Activated naive CD4-positive, alpha-beta T cell treated with anti-CD3 and anti-CD28 coated beads for 36 hours (primary cell): ENCODE measurements at regions not wholly inside any gene's neighbourhood (a gene's known extent, or its start where the extent isn't known, plus 50 kb on each side); places are given as distances from the start of the nearest gene placed in this dataset.
"Not testable (repeated sequence)": the region's sequence is repeated elsewhere in the genome, so short reads cannot be mapped to it uniquely, and the experiment has no call there.

Source experiments
- CTCF ChIA-PET: fragments of 350-600 bp; sonication (Branson Sonifier 250); formaldehyde crosslinking; loops from one replicate; lab custom pipeline; 2021; ENCODE audit warnings: antibody characterized with exemption; lab: Charles Lee
- DNase-seq: peaks from one replicate; pipeline ENCODE4 v3.0.0-alpha.2; 2020
- H3K27ac Mint-ChIP-seq: one replicate; pipeline ENCODE4 v1.8.0; 2021; ENCODE audit warnings: mild to moderate bottlenecking, mixed read lengths
- H3K27me3 Mint-ChIP-seq: one replicate; pipeline ENCODE4 v1.8.0; 2021; ENCODE audit warnings: low read depth, mixed read lengths
- H3K36me3 Mint-ChIP-seq: one replicate; pipeline ENCODE4 v1.8.0; 2021; ENCODE audit warnings: low read depth, mixed read lengths
- H3K4me1 Mint-ChIP-seq: one replicate; pipeline ENCODE4 v1.8.0; 2021; ENCODE audit warnings: low read depth, mixed read lengths
- H3K4me3 Mint-ChIP-seq: one replicate; pipeline ENCODE4 v1.8.0; 2021; ENCODE audit warnings: mild to moderate bottlenecking, moderate library complexity, mixed read lengths
- H3K9me3 Mint-ChIP-seq: one replicate; pipeline ENCODE4 v1.8.0; 2021; ENCODE audit warnings: mixed read lengths
- intact Hi-C: fragments of 100-400 bp; cut with micrococcal nuclease; formaldehyde crosslinking; loops from one replicate; pipeline ENCODE4 v1.15.1; 2023

DNA sequence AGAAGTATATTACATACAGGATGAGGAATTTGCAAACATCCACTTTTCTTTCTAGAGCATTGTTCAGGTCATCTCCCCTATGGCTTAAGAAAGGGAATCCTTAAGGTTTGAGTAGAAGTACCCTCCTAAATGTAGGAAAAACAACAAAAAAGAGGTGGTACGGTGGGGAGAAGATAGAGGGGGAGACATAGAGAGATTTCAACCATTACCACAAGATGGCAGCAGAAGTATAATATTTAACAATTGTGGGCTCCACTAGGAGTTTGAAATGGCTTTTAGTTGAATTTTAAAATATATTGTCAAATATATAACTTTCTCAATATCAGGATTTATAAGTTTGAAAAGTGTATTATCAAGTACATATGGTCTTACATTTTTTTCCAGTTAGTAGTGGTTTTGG, 72.7 kb upstream of the PRKG1 start:
- Mint-ChIP-seq H3K9me3 (no peaks in the 10 kb centered on the region), H3K4me3 (no peak overlapping the region), H3K36me3 (no peaks in the 10 kb centered on the region), H3K27me3 (peaks cover 4% of the 10 kb centered on the region), H3K27ac (no peak overlapping the region), H3K4me1 (no peaks in the 10 kb centered on the region)
- DNase-seq = no peak
- intact Hi-C loops = loop anchor here (2.0 to 10.0 kb wide), 3 partner anchors 73 to 421 kb away; partner anchors contain the start of gene PRKG1
- CTCF ChIA-PET = interaction anchor here (0.7 to 0.8 kb wide), 2 partner anchors 773 to 987 kb away, joined by 3 read pairs; no protein-coding TSS in a partner anchor

DNA sequence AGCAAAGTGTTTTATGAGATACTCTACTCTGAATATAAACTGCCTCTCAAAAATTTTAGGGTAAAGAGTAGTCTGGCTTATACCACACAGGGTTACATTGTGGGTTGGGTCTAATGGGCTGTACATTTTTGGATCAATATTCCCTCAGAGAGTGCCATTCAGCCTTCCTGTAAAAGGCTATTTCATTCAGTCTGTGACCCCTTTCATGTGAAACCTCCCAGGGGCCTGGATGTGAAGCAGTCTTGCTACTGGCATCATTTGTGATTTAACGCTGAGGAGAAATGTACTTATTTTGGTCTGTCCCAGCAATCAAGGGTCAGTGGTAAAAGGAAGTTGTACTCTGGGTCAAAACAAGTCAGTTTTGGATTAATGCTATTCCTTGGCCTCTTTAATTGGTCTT, 71.8 kb upstream of the PRKG1 start:
- Mint-ChIP-seq H3K27ac (no peak overlapping the region), H3K4me1 (no peaks in the 10 kb centered on the region), H3K27me3 (peaks cover 2% of the 10 kb centered on the region), H3K4me3 (no peak overlapping the region), H3K9me3 (no peaks in the 10 kb centered on the region), H3K36me3 (no peaks in the 10 kb centered on the region)
- CTCF ChIA-PET = interaction anchor here (0.8 kb wide), 1 partner anchor 986 kb away, joined by 3 read pairs; no protein-coding TSS in a partner anchor
- intact Hi-C loops = loop anchor here (1.0 to 10.0 kb wide), 3 partner anchors 72 to 1213 kb away; partner anchors contain the start of gene PRKG1
- DNase-seq = no peak

DNA sequence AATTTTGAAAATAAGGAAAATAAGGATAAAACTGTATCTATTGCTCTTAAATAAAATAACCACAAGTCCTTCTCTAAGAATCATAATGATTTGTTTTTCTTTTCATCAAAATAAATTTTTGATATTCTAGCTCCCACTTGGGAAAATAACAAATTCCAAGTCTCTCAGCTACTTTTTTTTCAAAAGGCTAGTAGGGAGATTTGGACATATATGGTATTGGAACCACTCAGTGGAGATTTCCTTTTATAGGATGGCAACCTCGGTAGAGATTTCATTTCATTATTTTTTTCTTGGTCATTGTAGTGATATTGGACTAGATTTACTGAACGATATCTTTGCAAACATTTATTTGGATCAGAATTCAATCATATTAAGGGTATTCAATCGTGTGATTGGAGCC, 69.5 kb upstream of the PRKG1 start:
- no peak overlapping the region for H3K27ac Mint-ChIP-seq
- CTCF ChIA-PET = interaction anchor here (0.7 to 2.2 kb wide), 3 partner anchors 76 to 1212 kb away, joined by 3 to 7 read pairs (median 3); no protein-coding TSS in a partner anchor
- no peak overlapping the region for H3K4me3 Mint-ChIP-seq
- H3K36me3 Mint-ChIP-seq = no peaks in the 10 kb centered on the region
- no peak for DNase-seq
- intact Hi-C loops = loop anchor here (10.0 kb wide), 2 partner anchors 70 to 380 kb away; partner anchors contain the start of gene PRKG1
- no peaks in the 10 kb centered on the region for H3K9me3 Mint-ChIP-seq
- peaks cover 2% of the 10 kb centered on the region for H3K27me3 Mint-ChIP-seq
- H3K4me1 Mint-ChIP-seq = no peaks in the 10 kb centered on the region

DNA sequence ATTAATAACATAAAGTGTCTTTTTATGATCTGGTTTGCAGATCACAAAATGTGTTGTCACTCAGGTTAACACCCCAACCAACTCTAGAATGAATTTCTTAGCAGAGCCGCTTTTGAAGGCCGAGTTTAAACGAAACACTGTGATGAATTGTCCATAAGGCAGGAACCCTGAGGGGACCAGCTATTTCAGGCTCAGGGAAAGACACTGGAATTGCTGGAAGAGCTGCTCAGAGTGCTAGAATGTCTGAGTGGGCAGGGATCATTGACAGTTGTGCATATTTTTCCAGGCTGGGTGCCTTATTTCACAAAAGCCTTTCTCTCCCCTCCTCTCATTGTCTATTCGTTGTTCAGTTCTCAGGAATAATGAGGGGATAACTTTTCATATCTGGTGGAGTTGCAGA, 68.7 kb upstream of the PRKG1 start:
- Mint-ChIP-seq H3K4me3 (no peak overlapping the region), H3K9me3 (no peaks in the 10 kb centered on the region), H3K4me1 (no peaks in the 10 kb centered on the region), H3K27ac (no peak overlapping the region), H3K36me3 (no peaks in the 10 kb centered on the region), H3K27me3 (peaks cover 2% of the 10 kb centered on the region)
- intact Hi-C loops = loop anchor here (10.0 kb wide), 2 partner anchors 69 to 379 kb away; partner anchors contain the start of gene PRKG1
- CTCF ChIA-PET = interaction anchor here (2.2 kb wide), 1 partner anchor 1211 kb away, joined by 7 read pairs; no protein-coding TSS in a partner anchor
- DNase-seq = no peak

DNA sequence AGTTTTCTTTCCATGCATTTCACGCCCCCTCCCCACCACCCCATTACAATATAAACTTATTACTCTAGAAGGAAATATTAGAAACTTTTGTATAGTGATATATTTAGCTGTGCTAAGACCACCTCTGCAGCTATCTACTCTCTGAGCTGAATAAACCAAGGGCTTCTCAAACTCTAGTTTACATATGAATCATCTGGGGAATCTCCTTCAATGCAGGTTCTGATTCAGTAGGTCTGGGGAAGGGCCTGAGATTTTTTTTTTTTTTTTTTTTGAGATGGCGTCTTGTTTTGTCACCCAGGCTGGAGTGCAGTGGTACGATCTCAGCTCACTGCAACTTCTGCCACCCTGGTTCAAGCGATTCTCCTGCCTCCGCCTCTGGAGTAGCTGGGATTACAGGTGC, 67.6 kb upstream of the PRKG1 start:
- no peaks in the 10 kb centered on the region for H3K4me1 Mint-ChIP-seq
- CTCF ChIA-PET = interaction anchor here (0.7 to 2.2 kb wide), 2 partner anchors 1210 to 1574 kb away, joined by 6 to 7 read pairs; no protein-coding TSS in a partner anchor
- H3K9me3 Mint-ChIP-seq = no peaks in the 10 kb centered on the region
- peaks cover 6% of the 10 kb centered on the region for H3K27me3 Mint-ChIP-seq
- no peak overlapping the region for H3K4me3 Mint-ChIP-seq
- H3K36me3 Mint-ChIP-seq = no peaks in the 10 kb centered on the region
- intact Hi-C loops = loop anchor here (10.0 kb wide), 2 partner anchors 68 to 378 kb away; partner anchors contain the start of gene PRKG1
- DNase-seq = no peak
- no peak overlapping the region for H3K27ac Mint-ChIP-seq

DNA sequence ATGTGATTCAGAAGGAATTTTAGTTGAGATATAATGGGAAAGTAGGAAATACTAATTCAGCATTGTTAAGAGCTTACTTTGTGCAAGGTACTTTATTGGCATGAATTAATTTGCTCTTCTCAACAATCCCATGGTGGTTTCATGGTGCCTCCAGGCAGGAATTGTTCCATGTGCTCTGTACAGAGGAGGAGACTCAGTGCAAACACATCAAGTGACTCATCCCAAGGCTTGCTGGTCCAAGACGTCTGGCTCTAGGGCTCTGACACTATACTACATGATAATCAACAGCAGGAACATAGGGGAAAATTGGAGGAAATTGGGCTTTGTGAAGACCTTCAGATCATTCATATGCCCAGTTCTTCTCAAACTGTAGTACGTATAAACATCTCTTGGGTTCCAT, 66.5 kb upstream of the PRKG1 start:
- no peaks in the 10 kb centered on the region for H3K4me1 Mint-ChIP-seq
- no peaks in the 10 kb centered on the region for H3K9me3 Mint-ChIP-seq
- CTCF ChIA-PET = interaction anchor here (1.1 kb wide), 1 partner anchor 1208 kb away, joined by 3 read pairs; no protein-coding TSS in a partner anchor
- H3K27ac Mint-ChIP-seq = no peak overlapping the region
- no peaks in the 10 kb centered on the region for H3K36me3 Mint-ChIP-seq
- intact Hi-C loops = loop anchor here (10.0 kb wide), 2 partner anchors 67 to 377 kb away; partner anchors contain the start of gene PRKG1
- no peak overlapping the region for H3K4me3 Mint-ChIP-seq
- DNase-seq = no peak
- peaks cover 9% of the 10 kb centered on the region for H3K27me3 Mint-ChIP-seq

DNA sequence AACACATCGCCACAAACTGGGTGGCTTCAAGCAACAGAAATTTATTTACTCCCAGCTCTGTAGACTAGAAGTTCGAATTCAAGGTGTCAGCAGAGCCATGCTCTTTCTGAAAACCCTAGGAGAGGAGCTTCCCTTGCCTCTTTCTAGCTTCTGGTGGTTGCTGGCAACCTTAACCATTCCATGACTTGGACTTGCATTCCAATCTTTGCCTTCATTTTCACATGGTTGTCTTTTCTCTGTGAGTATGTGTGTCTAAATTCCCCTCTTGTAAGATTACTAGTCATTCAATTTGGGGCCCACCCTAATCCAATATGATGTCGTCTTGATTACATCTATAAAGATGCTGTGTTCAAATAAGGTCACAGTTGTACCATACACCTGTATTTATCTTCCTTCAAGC, 65.9 kb upstream of the PRKG1 start:
- no peaks in the 10 kb centered on the region for H3K36me3 Mint-ChIP-seq
- H3K4me3 Mint-ChIP-seq = no peak overlapping the region
- H3K9me3 Mint-ChIP-seq = no peaks in the 10 kb centered on the region
- intact Hi-C loops = loop anchor here (10.0 kb wide), 2 partner anchors 66 to 376 kb away; partner anchors contain the start of gene PRKG1
- H3K4me1 Mint-ChIP-seq = no peaks in the 10 kb centered on the region
- DNase-seq = no peak
- peaks cover 9% of the 10 kb centered on the region for H3K27me3 Mint-ChIP-seq
- CTCF ChIA-PET = interaction anchor here (0.8 to 1.3 kb wide), 3 partner anchors 16 to 1208 kb away, joined by 3 read pairs; no protein-coding TSS in a partner anchor
- no peak overlapping the region for H3K27ac Mint-ChIP-seq

DNA sequence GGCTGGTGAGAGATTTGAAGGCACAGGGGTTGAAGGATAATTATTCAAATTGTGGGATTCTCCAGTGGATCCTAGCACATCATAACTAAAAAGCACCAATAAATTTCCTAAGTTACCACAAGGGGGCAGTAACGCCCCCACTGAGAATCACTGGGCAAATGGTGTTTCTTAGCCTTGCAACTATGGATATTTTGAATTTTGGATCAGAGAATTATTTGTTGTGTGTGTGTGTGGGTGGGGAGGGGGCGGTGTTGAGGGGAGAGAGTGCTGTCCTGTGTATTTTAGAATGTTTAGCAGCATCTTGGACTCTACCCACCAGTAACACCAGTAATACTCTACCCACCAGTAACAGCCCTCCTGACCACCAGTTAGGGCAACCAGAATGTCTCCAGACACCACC, 63.3 kb upstream of the PRKG1 start:
- Mint-ChIP-seq H3K27me3 (peaks cover 9% of the 10 kb centered on the region), H3K4me1 (no peaks in the 10 kb centered on the region)

DNA sequence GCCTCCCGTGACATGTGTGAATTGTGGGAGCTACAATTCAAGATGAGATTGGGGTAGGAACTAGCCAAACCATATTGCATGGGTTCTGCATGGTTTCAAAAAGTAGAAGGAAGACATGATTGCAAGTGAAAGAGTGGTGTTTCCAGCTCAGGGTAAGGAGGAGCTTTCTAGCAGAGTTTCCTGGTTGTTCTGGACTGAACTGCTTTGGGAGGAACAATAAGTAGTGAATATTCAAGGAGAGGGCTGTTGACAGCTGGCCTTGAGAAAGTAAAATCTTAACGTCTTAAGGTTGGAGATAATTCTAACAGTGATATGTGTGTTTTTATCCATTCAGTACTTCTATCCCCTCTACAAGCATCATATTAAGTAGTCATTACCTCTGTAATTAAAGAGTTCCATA, 62.2 kb upstream of the PRKG1 start:
- Mint-ChIP-seq H3K36me3 (no peaks in the 10 kb centered on the region), H3K9me3 (no peaks in the 10 kb centered on the region), H3K4me1 (no peaks in the 10 kb centered on the region), H3K27ac (no peak overlapping the region), H3K27me3 (peaks cover 10% of the 10 kb centered on the region), H3K4me3 (no peak overlapping the region)
- no peak for DNase-seq
- intact Hi-C loops = no loop called here
- CTCF ChIA-PET = no interaction called here

More for the DNA sequence above, 63.3 kb upstream of the PRKG1 start:
- intact Hi-C loops = loop anchor here (1.0 to 2.0 kb wide), 3 partner anchors 948 to 1204 kb away; no protein-coding TSS in a partner anchor
- DNase-seq = peak; percentile 8
- CTCF ChIA-PET = no interaction called here
- Mint-ChIP-seq H3K27ac (no peak overlapping the region), H3K36me3 (no peaks in the 10 kb centered on the region), H3K4me3 (no peak overlapping the region), H3K9me3 (no peaks in the 10 kb centered on the region)

DNA sequence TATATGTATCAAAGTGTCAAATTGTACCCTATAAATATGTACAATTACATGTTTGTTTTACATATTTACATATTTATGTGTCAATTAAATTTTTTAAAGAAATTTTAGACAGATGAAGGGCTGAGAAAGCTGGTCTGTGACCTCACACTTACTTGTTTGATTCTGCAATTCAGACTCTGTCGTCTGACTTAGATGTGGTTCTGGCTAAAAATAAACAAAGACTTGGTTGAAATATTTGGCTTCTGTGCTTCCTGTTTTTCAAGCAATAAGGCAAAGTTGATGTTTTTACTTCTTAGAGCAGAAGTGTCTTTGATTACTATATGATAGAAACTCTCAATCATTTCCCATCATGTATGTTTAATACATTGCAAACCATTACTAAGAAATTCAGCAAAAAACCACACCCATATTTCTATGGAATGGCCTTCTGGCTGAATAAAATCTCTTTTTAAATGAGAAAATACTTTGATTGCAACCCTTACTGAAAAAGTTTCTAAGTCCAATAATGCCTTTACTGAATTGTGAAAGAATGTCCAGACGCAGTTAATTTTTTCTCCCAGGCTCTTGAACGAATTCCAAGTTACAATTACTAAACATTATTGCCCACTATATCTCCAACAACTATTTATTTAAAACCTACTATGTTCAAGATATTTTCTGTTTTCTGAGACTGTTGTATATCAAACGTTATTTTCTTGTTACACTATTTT, 59.5 kb upstream of the PRKG1 start:
- H3K4me1 Mint-ChIP-seq = no peaks in the 10 kb centered on the region
- H3K27ac Mint-ChIP-seq = no peak overlapping the region
- peaks cover 9% of the 10 kb centered on the region for H3K27me3 Mint-ChIP-seq
- intact Hi-C loops = no loop called here
- no peak for DNase-seq
- H3K9me3 Mint-ChIP-seq = no peaks in the 10 kb centered on the region
- no peak overlapping the region for H3K4me3 Mint-ChIP-seq
- CTCF ChIA-PET = interaction anchor here (0.7 kb wide), 1 partner anchor 18 kb away, joined by 3 read pairs; no protein-coding TSS in a partner anchor
- no peaks in the 10 kb centered on the region for H3K36me3 Mint-ChIP-seq

DNA sequence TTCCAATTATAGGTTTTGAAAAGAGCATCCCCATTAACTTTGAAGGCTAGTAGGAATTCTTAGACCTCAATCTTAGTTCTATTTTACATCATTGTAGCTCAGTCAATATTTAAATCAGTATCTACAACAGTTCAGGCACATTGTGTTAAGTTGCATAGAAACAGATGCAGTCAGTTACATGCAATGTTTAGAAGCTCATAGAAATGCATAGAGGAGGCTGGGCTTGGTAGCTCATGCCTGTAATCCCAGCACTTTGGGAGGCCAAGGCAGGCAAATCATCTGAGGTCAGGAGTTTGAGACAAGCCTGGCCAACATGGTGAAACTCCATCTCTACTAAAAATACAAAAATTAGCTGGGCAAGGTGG, 58.9 kb upstream of the PRKG1 start:
- H3K9me3 Mint-ChIP-seq, H3K36me3 Mint-ChIP-seq, H3K4me3 Mint-ChIP-seq, H3K4me1 Mint-ChIP-seq, H3K27me3 Mint-ChIP-seq, DNase-seq, H3K27ac Mint-ChIP-seq, intact Hi-C loops: not testable (repeated sequence)
- CTCF ChIA-PET = interaction anchor here (0.7 kb wide), 1 partner anchor 18 kb away, joined by 3 read pairs; no protein-coding TSS in a partner anchor

DNA sequence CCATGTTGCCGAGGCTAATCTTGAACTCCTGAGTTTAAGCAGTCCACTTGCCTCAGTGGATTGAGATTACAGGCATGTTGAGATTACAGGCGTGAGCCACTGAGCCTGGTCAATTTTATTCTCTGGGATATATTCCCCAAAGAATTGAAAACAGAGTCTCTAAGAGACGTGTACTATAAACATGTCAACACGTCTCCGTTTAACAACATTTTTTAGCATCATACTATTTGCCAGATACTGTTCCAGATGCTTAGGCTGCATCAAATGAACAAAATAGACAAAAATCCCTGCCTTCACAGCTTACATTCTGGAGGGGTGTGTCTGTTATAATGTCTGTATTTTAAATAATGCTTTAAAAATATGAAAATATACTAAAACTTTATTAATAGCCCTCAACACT, 54.1 kb upstream of the PRKG1 start:
- Mint-ChIP-seq H3K27ac (no peak overlapping the region), H3K4me1 (no peaks in the 10 kb centered on the region), H3K27me3 (peaks cover 1% of the 10 kb centered on the region), H3K4me3 (no peak overlapping the region), H3K36me3 (no peaks in the 10 kb centered on the region), H3K9me3 (no peaks in the 10 kb centered on the region)
- intact Hi-C loops = no loop called here
- DNase-seq = no peak
- CTCF ChIA-PET = interaction anchor here (0.6 kb wide), 1 partner anchor 56 kb away, joined by 3 read pairs; no protein-coding TSS in a partner anchor
